GM18511 (cell line): ENCODE measurements at regions not wholly inside any gene's neighbourhood (a gene's known extent, or its start where the extent isn't known, plus 50 kb on each side); places are given as distances from the start of the nearest gene placed in this dataset.

ENCODE experiments used
- ATAC-seq: cut with Tn5 transposase; IDR thresholded peaks from one replicate; pipeline ENCODE4 v1.9.1; 2021; ENCODE audit warnings: mild to moderate bottlenecking, moderate library complexity; ENCODE audit not compliant: unreplicated experiment

DNA sequence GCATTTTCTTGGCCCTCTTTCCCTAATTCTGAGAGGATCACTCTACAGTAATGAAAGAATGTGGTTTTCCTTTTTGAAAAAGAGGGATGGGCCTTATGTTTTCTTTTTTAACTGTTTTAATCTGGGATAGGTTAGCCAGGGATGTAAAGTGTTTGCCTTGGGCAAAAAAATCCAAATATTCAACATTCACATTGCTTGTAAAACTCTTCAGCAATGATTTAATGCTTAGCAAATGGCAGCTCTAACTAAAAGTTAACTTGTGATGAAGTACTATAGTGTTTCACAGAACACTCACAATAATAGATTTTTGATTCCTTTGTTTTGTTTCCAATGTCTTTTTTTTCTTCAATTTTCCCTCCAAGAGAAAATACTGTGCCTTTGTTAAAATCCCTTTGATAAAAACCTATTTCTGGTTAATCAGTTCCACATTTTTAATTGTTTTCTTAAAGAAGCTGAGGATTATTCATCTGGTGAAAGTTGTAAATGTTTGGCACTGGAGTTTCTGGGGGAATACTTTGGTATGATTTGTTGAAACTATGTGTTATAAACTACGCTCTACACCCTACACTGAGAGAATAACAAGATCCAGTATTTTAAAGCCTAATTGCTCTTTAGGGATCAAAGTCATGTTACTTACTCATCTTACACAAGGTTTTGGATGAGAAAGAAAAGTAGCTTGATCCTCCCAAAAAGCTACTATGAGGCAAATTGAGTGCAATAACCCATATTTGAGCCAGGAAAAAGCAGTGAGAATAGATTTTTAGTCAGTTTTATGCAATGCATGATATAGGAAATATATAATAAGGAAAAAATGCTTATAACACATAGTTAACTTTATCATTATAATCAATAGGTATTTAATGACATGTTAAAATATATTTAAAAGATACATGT is 335.8 kb downstream of the EPHA7 start:
- ATAC-seq: no peak

GRCh38 chr6:93081901-93082300 is 337.5 kb downstream of the EPHA7 start:
- no peak for ATAC-seq

- ATAC-seq: no peak
These were observed 340.3 kb downstream of the EPHA7 start for GRCh38 chr6:93079061-93079460.

DNA sequence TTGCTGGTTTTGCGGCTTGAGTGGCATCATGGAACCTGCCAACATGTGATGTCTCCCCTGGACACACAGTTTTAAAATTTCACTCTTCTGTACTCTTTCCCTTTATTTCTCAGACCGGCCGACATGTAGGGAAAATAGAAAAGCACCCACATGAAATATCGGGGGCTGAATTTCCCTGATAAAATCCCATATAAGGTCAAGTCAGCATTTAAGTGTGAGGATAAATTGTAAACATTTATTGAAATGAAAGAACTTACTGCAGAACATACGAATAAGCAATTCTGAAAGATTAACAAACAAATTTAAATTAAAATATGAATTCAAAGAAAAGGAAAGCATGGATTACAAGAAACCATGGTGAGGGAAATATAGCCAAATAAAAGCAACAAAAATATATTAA is 345.5 kb downstream of the EPHA7 start:
- no peak for ATAC-seq

GRCh38 chr6:93069856-93070255 is 349.5 kb downstream of the EPHA7 start:
- no peak for ATAC-seq

GRCh38 chr6:93059911-93060310 is 359.4 kb downstream of the EPHA7 start:
- no peak for ATAC-seq

DNA sequence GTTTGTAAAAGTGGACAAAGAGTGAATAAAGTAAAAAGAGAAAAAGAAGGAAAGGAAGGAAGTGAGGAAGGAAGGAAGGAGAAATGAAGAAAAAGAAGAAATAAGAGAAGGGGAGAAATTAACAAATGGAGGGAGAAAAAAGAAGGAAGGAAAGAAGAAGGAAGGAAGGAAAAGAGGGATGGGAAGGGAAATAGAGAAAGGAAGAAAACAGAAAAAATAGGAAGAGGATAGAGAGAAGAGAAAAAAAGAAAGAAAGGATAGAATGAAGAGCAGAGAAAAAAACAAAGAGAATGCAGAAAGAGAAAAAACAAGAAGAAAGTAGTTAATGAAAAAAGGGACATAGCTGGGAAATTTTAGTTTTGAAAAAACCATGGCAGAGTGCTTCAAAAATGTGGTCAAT is 361.8 kb downstream of the EPHA7 start:
- no peak for ATAC-seq

DNA sequence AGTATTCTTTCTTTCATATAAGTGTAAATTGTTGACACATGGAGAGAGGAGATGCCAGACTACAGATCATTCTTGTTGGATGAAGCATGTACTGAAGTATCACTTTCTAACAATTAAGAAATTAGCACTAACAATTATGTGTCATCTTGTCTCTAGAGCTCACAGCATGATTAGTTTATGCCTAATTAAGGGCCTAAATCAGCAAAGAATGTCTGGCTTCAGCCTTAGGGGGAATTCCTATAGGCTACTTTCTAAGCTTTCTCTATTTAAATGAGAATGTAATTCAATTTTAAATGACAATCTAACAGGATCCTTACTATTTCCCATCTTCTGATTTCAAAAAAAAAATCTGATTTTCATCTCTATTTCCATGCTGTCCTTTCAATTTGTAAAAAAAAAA is 371.0 kb downstream of the EPHA7 start:
- no peak for ATAC-seq

GRCh38 chr6:93047033-93047432 is 372.3 kb downstream of the EPHA7 start:
- ATAC-seq: no peak

GRCh38 chr6:93045156-93045555 is 374.2 kb downstream of the EPHA7 start:
- ATAC-seq: no peak

GRCh38 chr6:93040375-93040774 is 379.0 kb downstream of the EPHA7 start:
- no peak for ATAC-seq

- peak; percentile 52 for ATAC-seq
These were observed 382.5 kb downstream of the EPHA7 start for GRCh38 chr6:93036835-93037234.

- no peak for ATAC-seq
These were observed 383.6 kb downstream of the EPHA7 start for GRCh38 chr6:93035756-93036155.

- ATAC-seq: no peak
These were observed 398.0 kb downstream of the EPHA7 start for GRCh38 chr6:93021235-93021915.

DNA sequence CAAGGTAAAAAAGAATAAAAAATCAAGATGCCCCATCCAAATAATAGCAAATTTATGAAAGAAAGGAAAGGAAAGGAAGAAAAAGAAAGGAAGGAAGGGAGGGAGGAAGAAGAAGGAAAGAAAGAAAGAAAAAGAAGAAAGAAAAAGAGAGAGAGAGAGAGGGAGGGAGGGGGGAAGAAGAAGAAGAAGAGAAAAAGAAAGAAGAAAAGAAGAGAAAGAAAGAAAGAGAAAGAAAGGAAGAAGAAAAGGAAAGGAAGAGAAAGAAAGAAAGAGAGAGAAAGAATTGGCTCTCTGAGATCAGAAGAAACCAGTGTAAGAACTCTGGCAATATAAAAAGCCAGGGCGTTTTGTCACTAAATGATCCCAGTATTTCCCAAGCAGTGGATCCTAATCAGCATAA is 401.7 kb downstream of the EPHA7 start:
- ATAC-seq: no peak

GRCh38 chr6:93017213-93017612 is 402.1 kb downstream of the EPHA7 start:
- ATAC-seq: no peak

DNA sequence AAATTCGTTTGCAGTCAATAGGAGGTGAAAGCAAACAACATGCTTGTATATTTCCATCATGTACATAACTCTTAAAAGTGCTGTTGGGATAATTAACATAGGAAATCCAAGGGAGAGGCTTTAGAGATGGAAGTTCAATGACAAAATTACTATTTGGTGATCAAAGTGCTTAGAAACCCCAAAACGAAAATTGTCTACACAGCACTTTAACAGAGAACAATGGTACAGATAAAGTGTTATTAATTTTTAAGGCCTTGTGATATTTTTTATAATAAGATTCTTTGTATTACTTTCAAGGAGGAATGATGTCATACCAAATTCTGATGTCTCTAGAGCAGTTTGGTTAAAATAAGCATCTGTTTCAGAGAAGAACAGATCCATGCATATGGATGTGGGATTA is 406.3 kb downstream of the EPHA7 start:
- ATAC-seq: no peak

- no peak for ATAC-seq
These were observed 411.0 kb downstream of the EPHA7 start for GRCh38 chr6:93008375-93008774.

GRCh38 chr6:92989656-92990055 is 429.7 kb downstream of the EPHA7 start:
- no peak for ATAC-seq

DNA sequence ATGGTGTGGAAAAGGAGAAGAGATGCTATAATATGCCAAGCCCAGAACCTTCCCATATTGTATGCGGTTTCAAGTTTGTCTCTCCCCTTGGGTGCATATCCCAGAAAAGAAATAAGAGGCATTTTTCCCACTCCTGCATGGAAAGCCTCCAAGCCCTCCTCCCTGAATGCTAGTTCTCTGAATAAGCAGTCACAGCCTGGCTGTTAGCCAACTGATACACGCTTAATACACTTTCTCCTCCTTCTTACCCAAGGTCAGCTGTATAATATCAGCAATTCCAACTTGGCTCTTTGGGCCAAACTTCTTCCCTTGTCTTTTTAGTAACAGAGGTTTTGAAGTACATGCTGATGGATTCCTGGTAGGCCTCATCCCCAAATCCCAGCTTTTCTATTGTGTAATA is 440.1 kb downstream of the EPHA7 start:
- ATAC-seq: no peak

- ATAC-seq: peak; percentile 50
These were observed 442.3 kb downstream of the EPHA7 start for GRCh38 chr6:92977018-92977417.

GRCh38 chr6:92967362-92967761 is 452.0 kb downstream of the EPHA7 start:
- ATAC-seq: no peak
